H1 (cell line): ENCODE measurements at regions not wholly inside any gene's neighbourhood (a gene's known extent, or its start where the extent isn't known, plus 50 kb on each side); places are given as distances from the start of the nearest gene placed in this dataset.

Experiments used
- CTCF ChIA-PET: fragments of 300-600 bp; sonication (Branson Sonifier 250); formaldehyde crosslinking; loops from one replicate; lab custom pipeline; 2021; ENCODE audit not compliant: partially characterized antibody; lab: Charles Lee
- POLR2A ChIA-PET: fragments of 300-600 bp; sonication (Branson Sonifier 250); formaldehyde crosslinking; loops from one replicate; lab custom pipeline; 2021; ENCODE audit warnings: inconsistent platforms; ENCODE audit not compliant: partially characterized antibody; lab: Charles Lee
- DNase-seq, 2 experiments: peaks; one replicate each; pipeline versions ENCODE4 v3.0.0 to v3.0.0-alpha.2; 2010 to 2022; ENCODE audit warnings: low spot score in 2 of 2, low read depth in 1 of 2, mixed read lengths in 1 of 2
- FAIRE-seq: peaks from 2 replicates; lab custom pipeline; 2011; peaks lifted over from hg19 to GRCh38; lab: Jason Lieb, UNC
- H2AFZ ChIP-seq: 2 replicates; pipeline ENCODE4 v1.8.1; 2012; ENCODE audit warnings: low read length, inconsistent platforms
- H2AK5ac ChIP-seq: 2 replicates; pipeline ENCODE4 v1.6.1; 2013; ENCODE audit warnings: low read depth, low read length
- H2BK120ac ChIP-seq: replicated peaks from 2 replicates; pipeline ENCODE3; 2013; ENCODE audit warnings: low read depth, low read length, inconsistent platforms
- H2BK12ac ChIP-seq: 2 replicates; pipeline ENCODE4 v1.6.1; 2013; ENCODE audit warnings: low read depth, low read length
- H2BK15ac ChIP-seq: 2 replicates; pipeline ENCODE4 v1.6.1; 2013; ENCODE audit warnings: low read length
- H2BK20ac ChIP-seq: 2 replicates; pipeline ENCODE4 v1.6.1; 2013; ENCODE audit warnings: low read length
- H2BK5ac ChIP-seq: 2 replicates; pipeline ENCODE4 v1.6.1; 2013; ENCODE audit warnings: low read depth, low read length
- H3K14ac ChIP-seq: 2 replicates; pipeline ENCODE4 v1.6.1; 2013; ENCODE audit warnings: inconsistent platforms; ENCODE audit not compliant: insufficient read length
- H3K18ac ChIP-seq: 2 replicates; pipeline ENCODE4 v1.6.1; 2013; ENCODE audit warnings: low read length; ENCODE audit errors: extremely low read depth
- H3K23ac ChIP-seq: 2 replicates; pipeline ENCODE4 v1.6.1; 2013; ENCODE audit warnings: inconsistent platforms; ENCODE audit not compliant: insufficient read length
- H3K23me2 ChIP-seq: 2 replicates; pipeline ENCODE4 v1.6.1; 2013; ENCODE audit warnings: low read depth, low read length
- H3K27ac ChIP-seq: 2 replicates; pipeline ENCODE4 v1.6.1; 2011; ENCODE audit warnings: low read depth, low read length, inconsistent platforms
- H3K27me3 ChIP-seq, 4 experiments: replicated peaks in 1 of 4; 1 replicate in 1 of 4; 2 replicates in 3 of 4; pipeline versions ENCODE4 v1.6.1 to v1.8.1; 2011 to 2013; ENCODE audit warnings: low read length in 3 of 4, mild to moderate bottlenecking in 3 of 4, inconsistent platforms in 2 of 4, mixed read lengths in 2 of 4, moderate library complexity in 1 of 4; ENCODE audit not compliant: control insufficient read depth in 3 of 4, insufficient read depth in 3 of 4; ENCODE audit errors: extremely low read depth in 1 of 4
- H3K36me3 ChIP-seq, 4 experiments: 2 replicates each; pipeline versions ENCODE4 v1.6.1 to v1.8.1; 2011 to 2013; ENCODE audit warnings: mild to moderate bottlenecking in 4 of 4, low read length in 3 of 4, moderate library complexity in 2 of 4, control low read depth in 1 of 4, inconsistent platforms in 1 of 4; ENCODE audit not compliant: insufficient read depth in 4 of 4, control insufficient read depth in 2 of 4
- H3K4ac ChIP-seq: replicated peaks from 2 replicates; pipeline ENCODE3; 2013; ENCODE audit warnings: low read length, low read depth, mixed read lengths, inconsistent platforms; ENCODE audit not compliant: insufficient read length
- H3K4me1 ChIP-seq, 4 experiments: replicated peaks in 1 of 4; 1 replicate in 1 of 4; 2 replicates in 3 of 4; pipeline versions ENCODE4 v1.6.1 to v1.8.1; 2011 to 2013; ENCODE audit warnings: low read length in 3 of 4, inconsistent platforms in 2 of 4, mixed read lengths in 1 of 4; ENCODE audit not compliant: insufficient read depth in 4 of 4, control insufficient read depth in 3 of 4
- H3K4me2 ChIP-seq, 2 experiments: 2 replicates each; pipeline versions ENCODE4 v1.6.1 to v1.8.1; 2011 to 2013; ENCODE audit warnings: low read depth in 2 of 2, low read length in 2 of 2, control low read depth in 1 of 2, inconsistent platforms in 1 of 2, mild to moderate bottlenecking in 1 of 2; ENCODE audit not compliant: insufficient read depth in 1 of 2
- H3K4me3 ChIP-seq, 4 experiments: fragments of 200-600, 300-600 bp in 1 of 4; sonication (generic), shearing (Covaris generic), sonication (Bioruptor Twin) in 1 of 4; 2 replicates each; pipeline versions ENCODE4 v1.5.1 to v1.8.1; 2011 to 2016; ENCODE audit warnings: low read length in 4 of 4, low read depth in 3 of 4, control low read depth in 2 of 4, inconsistent platforms in 2 of 4, mild to moderate bottlenecking in 2 of 4, mixed read lengths in 1 of 4, moderate library complexity in 1 of 4; ENCODE audit not compliant: insufficient read depth in 2 of 4; ENCODE audit errors: extremely low read depth in 1 of 4
- H3K56ac ChIP-seq: replicated peaks from 2 replicates; pipeline ENCODE3; 2013; ENCODE audit warnings: low read depth, mild to moderate bottlenecking, mixed read lengths, low read length, inconsistent platforms; ENCODE audit not compliant: insufficient read length
- H3K79me1 ChIP-seq: 2 replicates; pipeline ENCODE4 v1.6.1; 2013; ENCODE audit warnings: low read depth, low read length, control low read depth
- H3K79me2 ChIP-seq, 2 experiments: 2 replicates each; pipeline versions ENCODE4 v1.6.1 to v1.8.1; 2012 to 2013; ENCODE audit warnings: low read length in 2 of 2, mild to moderate bottlenecking in 2 of 2, inconsistent platforms in 1 of 2; ENCODE audit not compliant: insufficient read depth in 2 of 2, control insufficient read depth in 1 of 2
- H3K9ac ChIP-seq, 4 experiments: replicated peaks in 1 of 4; 1 replicate in 1 of 4; 2 replicates in 3 of 4; pipeline versions ENCODE4 v1.6.1 to v1.8.1; 2011 to 2013; ENCODE audit warnings: low read depth in 3 of 4, low read length in 3 of 4, control low read depth in 2 of 4, mild to moderate bottlenecking in 2 of 4, moderate library complexity in 2 of 4, inconsistent platforms in 1 of 4; ENCODE audit errors: extremely low read depth in 1 of 4
- H3K9me3 ChIP-seq, 2 experiments: 2 replicates each; pipeline versions ENCODE4 v1.6.1 to v1.8.1; 2012 to 2013; ENCODE audit warnings: mild to moderate bottlenecking in 2 of 2, moderate library complexity in 2 of 2, control low read depth in 1 of 2, inconsistent platforms in 1 of 2, low read depth in 1 of 2, low read length in 1 of 2, mixed read lengths in 1 of 2; ENCODE audit not compliant: insufficient read depth in 2 of 2
- H4K20me1 ChIP-seq, 2 experiments: replicated peaks in 1 of 2; 2 replicates each; pipeline versions ENCODE3 to v1.8.1; 2011 to 2013; ENCODE audit warnings: inconsistent platforms in 2 of 2, low read length in 2 of 2, mild to moderate bottlenecking in 1 of 2; ENCODE audit not compliant: insufficient read depth in 2 of 2, control insufficient read depth in 1 of 2
- H4K5ac ChIP-seq: 2 replicates; pipeline ENCODE4 v1.6.1; 2013; ENCODE audit warnings: low read length, low read depth, mixed read lengths, inconsistent platforms; ENCODE audit not compliant: insufficient read length
- H4K8ac ChIP-seq: 2 replicates; pipeline ENCODE4 v1.8.0; 2013; ENCODE audit warnings: mild to moderate bottlenecking, moderate library complexity, low read length, inconsistent platforms; ENCODE audit not compliant: insufficient read depth; ENCODE audit errors: extremely low read depth
- H4K91ac ChIP-seq: replicated peaks from 2 replicates; pipeline ENCODE3; 2013; ENCODE audit warnings: low read length, mixed read lengths, inconsistent platforms; ENCODE audit not compliant: insufficient read length
- CTCF ChIP-seq, 3 experiments: IDR thresholded peaks; 1 replicate in 2 of 3; 2 replicates in 1 of 3; pipeline versions ENCODE4 v1.5.1 to v1.6.1; 2011; ENCODE audit warnings: low read length in 3 of 3, mild to moderate bottlenecking in 3 of 3, inconsistent platforms in 2 of 3, low read depth in 1 of 3, moderate library complexity in 1 of 3; ENCODE audit not compliant: insufficient read depth in 1 of 3; ENCODE audit errors: control extremely low read depth in 1 of 3
- HDAC2 ChIP-seq, 2 experiments: fragments of 300-600 bp in 1 of 2; sonication (generic) in 1 of 2; IDR thresholded peaks; 2 replicates each; pipeline ENCODE4 v1.6.1; 2011 to 2012; ENCODE audit warnings: low read depth in 2 of 2, low read length in 2 of 2, mild to moderate bottlenecking in 2 of 2, moderate library complexity in 2 of 2, borderline replicate concordance in 1 of 2, inconsistent platforms in 1 of 2
- RAD21 ChIP-seq, 2 experiments: IDR thresholded peaks in 1 of 2; conservative IDR thresholded peaks in 1 of 2; 2 replicates each; pipeline ENCODE4 v1.6.1; 2011; ENCODE audit warnings: low read depth in 2 of 2, low read length in 2 of 2, improper control_type of control experiment in 1 of 2, inconsistent platforms in 1 of 2, mild to moderate bottlenecking in 1 of 2, moderate library complexity in 1 of 2
- WGBS, 2 experiments: shearing (Covaris generic) in 1 of 2; methylation state at CpG; one replicate each; pipeline versions ENCODE4 v1.1.6 to v1.1.7; 2013 to 2015; ENCODE audit warnings: low lambda C conversion rate in 2 of 2, mixed read lengths in 2 of 2, inconsistent platforms in 1 of 2, low coverage in 1 of 2, missing lambda C conversion rate in 1 of 2; ENCODE audit not compliant: insufficient replicate concordance in 2 of 2, insufficient coverage in 1 of 2, insufficient read length in 1 of 2; ENCODE audit errors: extremely low coverage in 1 of 2, missing lambda C conversion rate in 1 of 2; 5-methylcytosine and 5-hydroxymethylcytosine counted together

DNA sequence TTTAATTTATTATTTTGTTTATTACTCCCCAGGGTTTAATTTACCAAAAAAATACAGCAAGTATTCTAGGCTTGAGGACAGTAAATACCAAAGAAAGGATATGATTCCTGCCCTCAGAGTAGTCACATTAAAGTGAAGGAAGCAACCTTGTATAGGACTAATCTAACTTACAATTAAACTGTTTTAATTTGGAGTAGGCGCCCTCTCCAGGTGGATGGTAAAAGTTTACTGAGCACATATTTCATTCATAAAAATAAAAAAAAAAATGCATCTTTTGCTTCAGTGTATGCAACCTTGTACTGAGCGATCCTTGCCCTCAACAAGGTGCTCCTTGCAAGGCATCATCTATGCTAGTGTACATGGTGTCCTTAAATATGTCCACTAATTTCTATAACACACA lies 72.0 kb upstream of the MAGEB16 start:
- Histone ChIP-seq H3K27me3 (peaks cover 9 to 47% (median 37%) of the 10 kb centered on the region in 4 experiments), H3K18ac (no peak overlapping the region)
- DNase-seq = no peak

More for the DNA sequence above, 72.0 kb upstream of the MAGEB16 start:
- Histone ChIP-seq H3K27ac (no peak overlapping the region), H4K91ac (no peak overlapping the region), H4K5ac (no peak overlapping the region), H3K23ac (no peak overlapping the region), H3K9me3 (no peaks in the 10 kb centered on the region), H3K36me3 (no peaks in the 10 kb centered on the region), H2BK15ac (no peak overlapping the region), H2BK120ac (no peak overlapping the region), H3K14ac (no peak overlapping the region), H3K23me2 (no peaks in the 10 kb centered on the region), H2AK5ac (no peak overlapping the region), H3K4me1 (no peaks in the 10 kb centered on the region), H4K8ac (no peak overlapping the region), H3K4ac (no peak overlapping the region), H2BK20ac (no peak overlapping the region), H3K4me2 (no peak overlapping the region), H2BK5ac (no peak overlapping the region), H2BK12ac (no peak overlapping the region), H3K79me2 (no peaks in the 10 kb centered on the region), H3K4me3 (no peak overlapping the region), H4K20me1 (peaks cover 0 to 1% of the 10 kb centered on the region in 2 experiments), H2AFZ (no peak overlapping the region), H3K79me1 (no peaks in the 10 kb centered on the region), H3K56ac (no peak overlapping the region), H3K9ac (no peak overlapping the region)
- ChIA-PET POLR2A (no interaction called here), CTCF (interaction anchor here (1.2 to 2.6 kb wide), 2 partner anchors 61 to 345 kb away, joined by 3 to 11 read pairs; no protein-coding TSS in a partner anchor)
- 14% methylated on average over 2 of the region's 2 CpGs; no CpG with 5 or more reads in 1 of the 2 experiments for WGBS, 2 experiments
- TF ChIP-seq RAD21 (IDR thresholded peaks at IDR 0.05 in 1 of 2, conservative IDR thresholded peaks at IDR 0.05 in 1 of 2; ENCODE audit: low read depth in 2 of 2, low read length in 2 of 2) = peak; percentile 15 to 21; a peak in 3 of 4 replicates
- peak in 1 of 3 experiments; percentile 10; a peak in 1 of 4 replicates for TF ChIP-seq CTCF (IDR thresholded peaks at IDR 0.05; ENCODE audit: control extremely low read depth in 1 of 3, insufficient read depth in 1 of 3, low read depth in 1 of 3, low read length in 3 of 3)
- no peak for TF ChIP-seq HDAC2 (IDR thresholded peaks at IDR 0.05; ENCODE audit: borderline replicate concordance in 1 of 2, low read depth in 2 of 2, low read length in 2 of 2)
- FAIRE-seq = no peak
